ENCODE measurements at regions not wholly inside any gene's neighbourhood (a gene's known extent, or its start where the extent isn't known, plus 50 kb on each side); places are given as distances from the start of the nearest gene placed in this dataset.

- Histone ChIP-seq H3K4me1 (no peaks in the 10 kb centered on the region), H3K36me3 (no peaks in the 10 kb centered on the region), H3K4me3 (no peak overlapping the region), H3K9me3 (no peaks in the 10 kb centered on the region), H3K27ac (no peak overlapping the region), H3K27me3 (no peaks in the 10 kb centered on the region)
- intact Hi-C loops (cut with DNase I; ENCODE audit: low total_unique reads) (no loop called here), in situ Hi-C loops (cut with MboI; ENCODE audit: low sequenced_read_pairs in 4 of 4) (no loop called here)
- TF ChIP-seq CTCF (IDR thresholded peaks at IDR 0.05 in 4 of 5, conservative IDR thresholded peaks at IDR 0.05 in 1 of 5), result no peak
- no peak for TF ChIP-seq POLR2A (IDR thresholded peaks at IDR 0.05)
- no peak for ATAC-seq
- no peak for DNase-seq
Observed at GRCh38 chr5:155088811-155089210, 75.3 kb downstream of the KIF4B start.

- Histone ChIP-seq H3K27ac (no peak overlapping the region), H3K27me3 (no peaks in the 10 kb centered on the region), H3K9me3 (no peaks in the 10 kb centered on the region), H3K4me1 (peaks cover 0 to 5% of the 10 kb centered on the region in 2 donors), H3K4me3 (no peak overlapping the region), H3K36me3 (no peaks in the 10 kb centered on the region)
- DNase-seq (no peak), ATAC-seq (no peak)
- in situ Hi-C loops (cut with MboI; ENCODE audit: low sequenced_read_pairs in 4 of 4) (no loop called here), intact Hi-C loops (cut with DNase I; ENCODE audit: low total_unique reads) (no loop called here)
- TF ChIP-seq CTCF (IDR thresholded peaks at IDR 0.05 in 4 of 5, conservative IDR thresholded peaks at IDR 0.05 in 1 of 5), result no peak
- TF ChIP-seq POLR2A (IDR thresholded peaks at IDR 0.05), result no peak
Observed at GRCh38 chr5:155089643-155090042, 76.1 kb downstream of the KIF4B start.

GRCh38 chr5:155091063-155091648 lies 77.6 kb downstream of the KIF4B start:
- intact Hi-C loops (cut with DNase I; ENCODE audit: low total_unique reads), result no loop called here
- Histone ChIP-seq H3K4me1 (peaks cover 0 to 8% of the 10 kb centered on the region in 2 donors), H3K27me3 (no peaks in the 10 kb centered on the region), H3K36me3 (no peaks in the 10 kb centered on the region), H3K27ac (no peak overlapping the region), H3K9me3 (no peaks in the 10 kb centered on the region), H3K4me3 (no peak overlapping the region)
- in situ Hi-C loops (cut with MboI; ENCODE audit: low sequenced_read_pairs in 4 of 4), result no loop called here
- TF ChIP-seq POLR2A (IDR thresholded peaks at IDR 0.05), result no peak
- TF ChIP-seq CTCF (IDR thresholded peaks at IDR 0.05 in 4 of 5, conservative IDR thresholded peaks at IDR 0.05 in 1 of 5), result no peak
- ATAC-seq, result no peak
- DNase-seq, result no peak

- TF ChIP-seq POLR2A (IDR thresholded peaks at IDR 0.05) (no peak), CTCF (IDR thresholded peaks at IDR 0.05 in 4 of 5, conservative IDR thresholded peaks at IDR 0.05 in 1 of 5) (no peak)
- Histone ChIP-seq H3K27ac (no peak overlapping the region), H3K36me3 (no peaks in the 10 kb centered on the region), H3K4me1 (peaks cover 0 to 8% of the 10 kb centered on the region in 2 donors), H3K9me3 (no peaks in the 10 kb centered on the region), H3K4me3 (no peak overlapping the region), H3K27me3 (no peaks in the 10 kb centered on the region)
- DNase-seq, result no peak
- intact Hi-C loops (cut with DNase I; ENCODE audit: low total_unique reads), result no loop called here
- in situ Hi-C loops (cut with MboI; ENCODE audit: low sequenced_read_pairs in 4 of 4), result no loop called here
- ATAC-seq, result no peak
Observed at GRCh38 chr5:155091768-155092717, 78.5 kb downstream of the KIF4B start.

Data from gastrocnemius medialis (tissue), 4 donors.